SK-N-SH (cell line): ENCODE measurements at regions not wholly inside any gene's neighbourhood (a gene's known extent, or its start where the extent isn't known, plus 50 kb on each side); places are given as distances from the start of the nearest gene placed in this dataset.

Source experiments
- CTCF ChIA-PET: fragments of 300-600, 350-600 bp; formaldehyde crosslinking; extraction: SDS; loops from one replicate; lab custom pipeline; 2021; lab: Yijun Ruan, JAX
- POLR2A ChIA-PET: fragments of 350-600 bp; sonication (Branson Sonifier 250); formaldehyde crosslinking; extraction: SDS; loops from one replicate; lab custom pipeline; 2020; ENCODE audit warnings: antibody characterized with exemption, inconsistent platforms; lab: Yijun Ruan, JAX
- DNase-seq: peaks from one replicate; pipeline ENCODE4 v3.0.0; 2012
- H2AFZ ChIP-seq: fragments of 200-600 bp; sonication (generic); 2 replicates; pipeline ENCODE4 v1.8.1; 2016; ENCODE audit warnings: antibody characterized with exemption, mild to moderate bottlenecking, low read depth
- H3F3A ChIP-seq: fragments of 200-600 bp; sonication (generic); replicated peaks from 2 replicates; pipeline ENCODE3; 2016; ENCODE audit warnings: antibody characterized with exemption, mild to moderate bottlenecking; ENCODE audit not compliant: insufficient read depth
- H3K27ac ChIP-seq, 2 experiments: fragments of 200-500 bp in 1 of 2; fragments of 200-600 bp in 1 of 2; sonication (Bioruptor generic) in 1 of 2; sonication (generic), shearing (Covaris generic) in 1 of 2; 2 replicates each; pipeline versions ENCODE4 v1.5.1 to v1.6.1; 2014 to 2016; ENCODE audit warnings: low read depth in 2 of 2, inconsistent platforms in 1 of 2, low read length in 1 of 2, mild to moderate bottlenecking in 1 of 2, mixed read lengths in 1 of 2
- H3K27me3 ChIP-seq: fragments of 200-600 bp; sonication (generic), shearing (Covaris generic); 2 replicates; pipeline ENCODE4 v1.6.1; 2016; ENCODE audit warnings: mixed run types; ENCODE audit not compliant: insufficient read depth
- H3K36me3 ChIP-seq, 2 experiments: fragments of 200-500 bp in 1 of 2; fragments of 200-600 bp in 1 of 2; sonication (Bioruptor generic) in 1 of 2; sonication (generic) in 1 of 2; replicated peaks in 1 of 2; 2 replicates each; pipeline versions ENCODE3 to v1.5.1; 2014 to 2016; ENCODE audit warnings: low read length in 1 of 2, mild to moderate bottlenecking in 1 of 2; ENCODE audit not compliant: insufficient read depth in 2 of 2, control insufficient read depth in 1 of 2
- H3K4me1 ChIP-seq, 2 experiments: fragments of 200-500 bp in 1 of 2; fragments of 200-600 bp in 1 of 2; sonication (Bioruptor generic) in 1 of 2; sonication (generic), shearing (Covaris generic) in 1 of 2; 2 replicates each; pipeline versions ENCODE4 v1.5.1 to v1.6.1; 2014 to 2016; ENCODE audit warnings: low read depth in 1 of 2, low read length in 1 of 2, mixed run types in 1 of 2; ENCODE audit not compliant: insufficient read depth in 2 of 2, control insufficient read depth in 1 of 2
- H3K4me2 ChIP-seq: fragments of 200-600 bp; sonication (generic), shearing (Covaris generic); 2 replicates; pipeline ENCODE4 v1.6.1; 2017; ENCODE audit warnings: mixed run types
- H3K4me3 ChIP-seq, 2 experiments: fragments of 200-500 bp in 1 of 2; fragments of 200-600 bp in 1 of 2; sonication (Bioruptor generic) in 1 of 2; sonication (generic), shearing (Covaris generic) in 1 of 2; 2 replicates each; pipeline versions ENCODE4 v1.5.1 to v1.8.1; 2014 to 2016; ENCODE audit warnings: low read depth in 2 of 2, inconsistent platforms in 1 of 2, low read length in 1 of 2, mild to moderate bottlenecking in 1 of 2, mixed read lengths in 1 of 2, moderate library complexity in 1 of 2
- H3K79me2 ChIP-seq: fragments of 200-600 bp; sonication (generic); 2 replicates; pipeline ENCODE4 v1.8.1; 2017; ENCODE audit warnings: mild to moderate bottlenecking; ENCODE audit not compliant: insufficient read depth
- H3K9ac ChIP-seq: fragments of 200-600 bp; sonication (generic); 2 replicates; pipeline ENCODE4 v1.6.1; 2017; ENCODE audit warnings: mixed run types
- H3K9me2 ChIP-seq: fragments of 200-600 bp; sonication (generic); 2 replicates; pipeline ENCODE4 v1.6.1; 2017; ENCODE audit warnings: mixed run types
- H3K9me3 ChIP-seq: fragments of 200-600 bp; sonication (generic); 2 replicates; pipeline ENCODE4 v1.6.1; 2017; ENCODE audit warnings: mixed run types, mild to moderate bottlenecking, moderate library complexity
- H4K20me1 ChIP-seq: fragments of 200-600 bp; sonication (generic); 2 replicates; pipeline ENCODE4 v1.6.1; 2017; ENCODE audit warnings: mild to moderate bottlenecking, mixed run types; ENCODE audit not compliant: insufficient read depth
- ELF1 ChIP-seq: IDR thresholded peaks from 2 replicates; pipeline ENCODE4 v1.4.0; 2012
- EP300 ChIP-seq, 2 experiments: IDR thresholded peaks; 2 replicates each; pipeline versions ENCODE4 v1.4.0 to v1.6.1; 2012; ENCODE audit warnings: borderline replicate concordance in 1 of 2, low read depth in 1 of 2, low read length in 1 of 2
- EZH2phosphoT487 ChIP-seq: fragments of 200-600 bp; sonication (generic); IDR thresholded peaks from 2 replicates; pipeline ENCODE4 v1.6.1; 2017; ENCODE audit warnings: low read depth, mixed run types, mild to moderate bottlenecking, antibody characterized with exemption, moderate library complexity, borderline replicate concordance
- FOSL2 ChIP-seq: IDR thresholded peaks from 2 replicates; pipeline ENCODE4 v1.4.0; 2012; ENCODE audit warnings: low read depth, mild to moderate bottlenecking, moderate library complexity, borderline replicate concordance
- MEF2A ChIP-seq: IDR thresholded peaks from 2 replicates; pipeline ENCODE4 v1.4.0; 2012; ENCODE audit warnings: low read depth, borderline replicate concordance
- NRF1 ChIP-seq: IDR thresholded peaks from 2 replicates; pipeline ENCODE4 v1.6.1; 2012; ENCODE audit warnings: low read depth, mild to moderate bottlenecking, low read length
- PBX3 ChIP-seq: IDR thresholded peaks from 2 replicates; pipeline ENCODE4; 2012
- POLR2AphosphoS5 ChIP-seq: IDR thresholded peaks from 2 replicates; pipeline ENCODE4 v1.6.1; 2012; ENCODE audit warnings: low read depth, low read length
- RCOR1 ChIP-seq: fragments of 150-350 bp; IDR thresholded peaks from 2 replicates; pipeline ENCODE4 v1.6.1; 2017; ENCODE audit warnings: antibody characterized with exemption, low read length
- RFX5 ChIP-seq: IDR thresholded peaks from 2 replicates; pipeline ENCODE4 v1.6.1; 2012; ENCODE audit warnings: mild to moderate bottlenecking, improper control_type of control experiment, low read length
- SIN3A ChIP-seq: IDR thresholded peaks from 2 replicates; pipeline ENCODE4 v1.6.1; 2012; ENCODE audit warnings: low read depth, mild to moderate bottlenecking, low read length, moderate library complexity, borderline replicate concordance
- SMC3 ChIP-seq: IDR thresholded peaks from 2 replicates; pipeline ENCODE4 v1.6.1; 2012; ENCODE audit warnings: low read depth, low read length, improper control_type of control experiment
- TAF1 ChIP-seq: IDR thresholded peaks from 2 replicates; pipeline ENCODE4 v1.6.1; 2012; ENCODE audit warnings: low read depth, mild to moderate bottlenecking, low read length, moderate library complexity, borderline replicate concordance
- ZBTB33 ChIP-seq: IDR thresholded peaks from 2 replicates; pipeline ENCODE4 v1.4.0; 2012; ENCODE audit warnings: low read depth, borderline replicate concordance
- WGBS: methylation state at CpG from one replicate; pipeline ENCODE4 v1.1.6; 2017; ENCODE audit warnings: low lambda C conversion rate; 5-methylcytosine and 5-hydroxymethylcytosine counted together
- TF ChIP-seq, protein P1 (sequence below): IDR thresholded peaks from 2 replicates; pipeline ENCODE4 v1.4.0; 2012; ENCODE audit warnings: low read depth, borderline replicate concordance
- TF ChIP-seq, protein P2 (sequence below): IDR thresholded peaks from 2 replicates; pipeline ENCODE4 v1.4.0; 2012; ENCODE audit warnings: low read depth

GRCh38 chr10:107433605-107434004 lies 269.1 kb upstream of the SORCS1 start:
- Histone ChIP-seq H3K9ac (no peak overlapping the region), H3K27me3 (no peaks in the 10 kb centered on the region), H3K4me3 (no peak overlapping the region), H3K4me2 (no peak overlapping the region), H3K27ac (no peak overlapping the region), H4K20me1 (no peaks in the 10 kb centered on the region), H2AFZ (no peak overlapping the region), H3K79me2 (no peaks in the 10 kb centered on the region), H3K4me1 (peaks cover 0 to 3% of the 10 kb centered on the region in 2 experiments; a peak in 1 of 4 replicates), H3F3A (no peaks in the 10 kb centered on the region), H3K36me3 (no peaks in the 10 kb centered on the region), H3K9me3 (no peaks in the 10 kb centered on the region), H3K9me2 (no peaks in the 10 kb centered on the region)
- WGBS, result 40% methylated on average over 3 of the region's 3 CpGs
- DNase-seq, result no peak
- TF ChIP-seq, protein P1, sequence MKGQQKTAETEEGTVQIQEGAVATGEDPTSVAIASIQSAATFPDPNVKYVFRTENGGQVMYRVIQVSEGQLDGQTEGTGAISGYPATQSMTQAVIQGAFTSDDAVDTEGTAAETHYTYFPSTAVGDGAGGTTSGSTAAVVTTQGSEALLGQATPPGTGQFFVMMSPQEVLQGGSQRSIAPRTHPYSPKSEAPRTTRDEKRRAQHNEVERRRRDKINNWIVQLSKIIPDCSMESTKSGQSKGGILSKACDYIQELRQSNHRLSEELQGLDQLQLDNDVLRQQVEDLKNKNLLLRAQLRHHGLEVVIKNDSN, result no peak
- TF ChIP-seq FOSL2, result no peak
- TF ChIP-seq EP300 (IDR thresholded peaks at IDR 0.05; ENCODE audit: borderline replicate concordance in 1 of 2, low read depth in 1 of 2, low read length in 1 of 2), result no peak
- ChIA-PET CTCF (interaction anchor here (1.3 kb wide), 1 partner anchor 12 kb away, joined by 3 read pairs; no protein-coding TSS in a partner anchor), POLR2A (no interaction called here)

GRCh38 chr10:107430446-107430845 lies 265.9 kb upstream of the SORCS1 start:
- H2AFZ ChIP-seq, result no peak overlapping the region
- no peaks in the 10 kb centered on the region for H3K9me2 ChIP-seq
- ChIA-PET CTCF (interaction anchor here (0.8 kb wide), 1 partner anchor 21 kb away, joined by 3 read pairs; no protein-coding TSS in a partner anchor), POLR2A (no interaction called here)
- no peaks in the 10 kb centered on the region for H3K36me3 ChIP-seq
- no peak overlapping the region for H3K9ac ChIP-seq
- no peak overlapping the region for H3K27ac ChIP-seq
- 70% methylated on average over 6 of the region's 6 CpGs for WGBS
- H3K4me1 ChIP-seq, result no peaks in the 10 kb centered on the region
- no peaks in the 10 kb centered on the region for H3K9me3 ChIP-seq
- no peaks in the 10 kb centered on the region for H3K79me2 ChIP-seq
- no peaks in the 10 kb centered on the region for H3K27me3 ChIP-seq
- no peak overlapping the region for H3K4me3 ChIP-seq
- TF ChIP-seq, protein P2, sequence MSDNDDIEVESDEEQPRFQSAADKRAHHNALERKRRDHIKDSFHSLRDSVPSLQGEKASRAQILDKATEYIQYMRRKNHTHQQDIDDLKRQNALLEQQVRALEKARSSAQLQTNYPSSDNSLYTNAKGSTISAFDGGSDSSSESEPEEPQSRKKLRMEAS, result no peak
- TF ChIP-seq POLR2AphosphoS5 (no peak), EP300 (IDR thresholded peaks at IDR 0.05; ENCODE audit: borderline replicate concordance in 1 of 2, low read depth in 1 of 2, low read length in 1 of 2) (no peak), PBX3 (no peak), SIN3A (no peak), SMC3 (no peak), EZH2phosphoT487 (no peak), MEF2A (no peak), RCOR1 (no peak), NRF1 (no peak), FOSL2 (no peak), TAF1 (no peak), ZBTB33 (no peak), RFX5 (no peak), ELF1 (no peak)
- H4K20me1 ChIP-seq, result no peaks in the 10 kb centered on the region
- DNase-seq, result no peak
- H3K4me2 ChIP-seq, result no peak overlapping the region
- no peaks in the 10 kb centered on the region for H3F3A ChIP-seq
